ENCODE measurements at regions not wholly inside any gene's neighbourhood (a gene's known extent, or its start where the extent isn't known, plus 50 kb on each side); places are given as distances from the start of the nearest gene placed in this dataset.

DNA sequence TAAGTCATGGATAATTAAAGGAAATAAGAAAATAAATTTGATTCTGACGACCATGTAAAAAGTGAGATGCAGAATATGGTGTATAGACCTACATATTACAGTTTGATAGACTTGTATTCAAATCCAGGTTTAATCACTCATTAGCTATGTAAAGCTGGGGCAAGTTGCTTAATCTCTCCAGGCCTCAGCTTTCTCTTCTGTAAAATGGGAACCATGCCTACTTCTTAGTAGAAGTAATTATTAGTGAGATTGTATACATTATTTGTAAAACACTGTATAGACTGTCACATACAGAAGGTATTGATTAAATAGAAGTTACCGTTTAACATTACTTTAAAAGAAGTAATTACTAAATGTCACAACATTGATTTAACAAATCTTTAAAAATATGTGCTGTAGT, 392.2 kb downstream of the STK39 start:
- H3K4me1 Mint-ChIP-seq: peaks cover 8% of the 10 kb centered on the region
- no peaks in the 10 kb centered on the region for H3K27me3 Mint-ChIP-seq (ENCODE audit: low read depth)
- no peaks in the 10 kb centered on the region for H3K36me3 Mint-ChIP-seq (ENCODE audit: low read depth)
- no peaks in the 10 kb centered on the region for H3K9me3 Mint-ChIP-seq
- TF ChIP-seq, protein P1, sequence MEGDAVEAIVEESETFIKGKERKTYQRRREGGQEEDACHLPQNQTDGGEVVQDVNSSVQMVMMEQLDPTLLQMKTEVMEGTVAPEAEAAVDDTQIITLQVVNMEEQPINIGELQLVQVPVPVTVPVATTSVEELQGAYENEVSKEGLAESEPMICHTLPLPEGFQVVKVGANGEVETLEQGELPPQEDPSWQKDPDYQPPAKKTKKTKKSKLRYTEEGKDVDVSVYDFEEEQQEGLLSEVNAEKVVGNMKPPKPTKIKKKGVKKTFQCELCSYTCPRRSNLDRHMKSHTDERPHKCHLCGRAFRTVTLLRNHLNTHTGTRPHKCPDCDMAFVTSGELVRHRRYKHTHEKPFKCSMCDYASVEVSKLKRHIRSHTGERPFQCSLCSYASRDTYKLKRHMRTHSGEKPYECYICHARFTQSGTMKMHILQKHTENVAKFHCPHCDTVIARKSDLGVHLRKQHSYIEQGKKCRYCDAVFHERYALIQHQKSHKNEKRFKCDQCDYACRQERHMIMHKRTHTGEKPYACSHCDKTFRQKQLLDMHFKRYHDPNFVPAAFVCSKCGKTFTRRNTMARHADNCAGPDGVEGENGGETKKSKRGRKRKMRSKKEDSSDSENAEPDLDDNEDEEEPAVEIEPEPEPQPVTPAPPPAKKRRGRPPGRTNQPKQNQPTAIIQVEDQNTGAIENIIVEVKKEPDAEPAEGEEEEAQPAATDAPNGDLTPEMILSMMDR (IDR thresholded peaks at IDR 0.05; ENCODE audit: unreplicated experiment in 3 of 3): no peak
- H3K27ac Mint-ChIP-seq: no peak overlapping the region
- no peak overlapping the region for H3K4me3 Mint-ChIP-seq

DNA sequence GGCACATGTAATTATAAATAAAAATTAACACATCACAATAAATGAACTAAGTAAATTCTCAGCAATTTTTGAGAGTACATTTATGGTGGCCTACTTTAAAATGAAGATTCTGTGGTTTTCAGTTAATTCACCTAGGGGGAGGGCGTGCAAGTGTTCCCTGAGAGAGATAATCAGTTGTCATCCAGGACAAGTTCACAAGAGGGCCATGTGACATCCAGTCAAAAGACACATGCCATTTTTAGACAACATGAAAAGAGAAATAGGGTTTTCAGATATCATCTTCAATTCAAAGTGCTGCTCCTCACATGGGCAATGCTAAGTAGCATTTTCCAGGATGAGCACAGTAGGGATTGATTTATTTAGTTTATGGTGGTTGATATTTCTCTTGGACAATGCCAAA, 393.7 kb downstream of the STK39 start:
- TF ChIP-seq, protein P1 (IDR thresholded peaks at IDR 0.05; ENCODE audit: unreplicated experiment in 3 of 3): no peak
- peaks cover 9% of the 10 kb centered on the region for H3K9me3 Mint-ChIP-seq
- H3K27me3 Mint-ChIP-seq (ENCODE audit: low read depth): no peaks in the 10 kb centered on the region
- H3K36me3 Mint-ChIP-seq (ENCODE audit: low read depth): peaks cover 3% of the 10 kb centered on the region
- H3K27ac Mint-ChIP-seq: no peak overlapping the region
- H3K4me3 Mint-ChIP-seq: no peak overlapping the region
- peaks cover 5% of the 10 kb centered on the region for H3K4me1 Mint-ChIP-seq

DNA sequence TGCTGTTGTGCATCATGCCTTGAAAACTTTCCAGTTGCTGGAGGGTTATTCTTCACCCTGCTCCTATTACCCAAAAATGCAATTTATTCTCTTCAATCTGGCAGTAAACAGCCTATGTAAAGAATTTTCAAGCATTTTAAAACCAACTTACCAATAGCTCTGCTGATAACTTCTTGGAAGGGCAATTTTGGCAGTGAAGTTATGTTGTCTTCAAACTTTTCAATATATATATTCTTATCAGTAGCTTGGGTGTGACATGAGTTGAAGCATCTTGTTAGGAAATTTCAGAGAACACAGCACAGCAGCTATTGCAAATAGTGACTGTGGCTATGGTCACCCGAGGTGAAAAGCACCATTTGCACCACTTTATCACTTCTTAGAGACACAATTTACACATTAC, 395.5 kb downstream of the STK39 start:
- Mint-ChIP-seq H3K27ac (no peak overlapping the region), H3K4me1 (no peaks in the 10 kb centered on the region), H3K27me3 (ENCODE audit: low read depth) (no peaks in the 10 kb centered on the region), H3K36me3 (ENCODE audit: low read depth) (peaks cover 12% of the 10 kb centered on the region), H3K4me3 (no peak overlapping the region), H3K9me3 (peaks cover 24% of the 10 kb centered on the region)
- TF ChIP-seq, protein P1 (IDR thresholded peaks at IDR 0.05; ENCODE audit: unreplicated experiment in 3 of 3): no peak

DNA sequence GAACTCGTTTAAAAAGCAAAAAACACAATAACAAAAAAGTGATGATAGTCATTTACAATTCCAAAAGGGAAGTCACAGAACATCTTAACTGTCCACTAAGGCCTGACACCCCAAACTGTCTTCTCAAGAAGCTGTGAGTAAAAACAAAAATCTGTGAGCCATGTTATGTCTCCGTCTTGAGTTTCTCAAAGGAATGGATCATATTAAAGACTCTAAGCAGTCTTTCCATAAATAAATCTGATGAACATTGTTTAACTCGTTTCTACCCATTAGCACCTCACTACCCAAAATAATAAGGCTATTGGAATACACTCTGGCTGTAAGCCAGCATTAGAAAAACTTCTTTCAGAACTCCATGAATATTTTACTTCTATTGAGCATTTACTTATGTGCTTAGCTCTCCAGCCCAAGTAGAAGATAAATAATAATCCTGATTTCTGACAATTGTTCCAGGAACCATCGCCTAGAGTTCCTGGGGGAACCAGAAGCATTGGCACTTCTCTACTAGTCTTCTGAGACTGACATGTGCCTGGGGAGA, 396.0 kb downstream of the STK39 start:
- Mint-ChIP-seq H3K9me3 (peaks cover 25% of the 10 kb centered on the region), H3K27ac (no peak overlapping the region), H3K4me3 (no peak overlapping the region), H3K4me1 (no peaks in the 10 kb centered on the region), H3K36me3 (ENCODE audit: low read depth) (peaks cover 12% of the 10 kb centered on the region), H3K27me3 (ENCODE audit: low read depth) (no peaks in the 10 kb centered on the region)
- TF ChIP-seq, protein P1 (IDR thresholded peaks at IDR 0.05; ENCODE audit: unreplicated experiment in 3 of 3): no peak

DNA sequence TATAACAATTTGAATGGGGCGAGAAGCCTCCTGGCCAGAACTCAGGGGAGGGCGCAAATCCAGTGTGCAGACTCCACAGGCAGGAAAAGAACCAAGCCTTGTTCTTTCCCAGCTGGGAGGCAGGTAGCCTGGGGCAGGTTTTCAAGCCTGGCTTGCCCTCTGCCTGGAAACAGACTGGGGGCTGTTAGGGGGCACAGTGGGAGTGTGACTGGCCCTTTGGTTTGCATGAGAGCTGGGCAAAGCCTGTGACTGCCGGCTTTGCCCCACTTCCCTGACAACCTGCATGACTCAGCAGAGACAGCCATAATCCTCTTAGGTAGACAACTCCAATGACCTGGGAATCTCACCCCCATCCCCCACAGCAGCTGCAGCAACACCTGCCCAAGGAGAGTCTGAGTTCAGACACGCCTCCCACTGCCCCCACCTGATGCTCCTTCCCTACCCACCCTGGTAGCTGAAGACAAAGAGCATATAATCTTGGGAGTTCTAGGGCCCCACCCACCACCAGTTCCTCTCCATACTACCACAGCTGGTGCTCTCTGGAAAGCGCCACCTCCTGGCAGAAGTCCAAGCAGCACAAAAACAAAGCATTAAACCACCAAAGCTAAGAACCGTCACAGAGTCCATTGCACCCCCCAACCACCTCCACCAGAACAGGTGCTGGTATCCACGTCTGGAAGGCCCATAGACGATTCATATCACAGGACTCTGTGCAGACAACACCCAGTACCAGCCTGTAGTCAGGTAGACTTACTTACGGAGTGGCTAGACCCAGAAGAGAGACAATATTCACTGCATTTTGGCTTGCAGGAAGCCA, 402.5 kb downstream of the STK39 start:
- H3K36me3 Mint-ChIP-seq (ENCODE audit: low read depth): peaks cover 16% of the 10 kb centered on the region
- H3K4me3 Mint-ChIP-seq: no peak overlapping the region
- H3K4me1 Mint-ChIP-seq: no peaks in the 10 kb centered on the region
- TF ChIP-seq, protein P1 (IDR thresholded peaks at IDR 0.05; ENCODE audit: unreplicated experiment in 3 of 3): no peak
- H3K27ac Mint-ChIP-seq: peak overlapping the region in 1 of 3 experiments; percentile 40
- no peaks in the 10 kb centered on the region for H3K27me3 Mint-ChIP-seq (ENCODE audit: low read depth)
- peaks cover 45% of the 10 kb centered on the region for H3K9me3 Mint-ChIP-seq

DNA sequence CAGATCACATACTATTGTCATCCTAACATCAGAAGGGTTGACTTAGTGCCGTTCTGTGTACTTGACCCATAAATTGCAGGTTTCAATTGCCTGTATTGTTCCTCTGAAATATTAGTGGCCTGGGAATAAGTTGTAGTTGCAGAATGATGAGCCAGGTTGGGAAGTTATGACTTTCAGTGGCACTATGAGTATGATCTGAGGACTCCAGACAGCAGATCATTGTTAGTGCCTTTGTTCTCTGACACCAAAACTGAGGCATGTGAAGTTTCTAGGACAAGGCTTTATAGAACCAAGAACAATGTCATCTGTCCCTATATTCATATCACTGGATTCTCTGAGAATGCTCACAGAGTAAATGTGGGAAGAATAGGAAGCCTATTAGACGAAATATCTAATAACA, 403.7 kb downstream of the STK39 start:
- TF ChIP-seq, protein P1 (IDR thresholded peaks at IDR 0.05; ENCODE audit: unreplicated experiment in 3 of 3): no peak
- Mint-ChIP-seq H3K9me3 (peaks cover 37% of the 10 kb centered on the region), H3K4me1 (no peaks in the 10 kb centered on the region), H3K27me3 (ENCODE audit: low read depth) (no peaks in the 10 kb centered on the region), H3K36me3 (ENCODE audit: low read depth) (peaks cover 13% of the 10 kb centered on the region), H3K4me3 (no peak overlapping the region), H3K27ac (no peak overlapping the region)
